Stimulated activated CD4-positive, alpha-beta T cell treated with anti-CD3 and anti-CD28 coated beads, Interleukin-4, amount 100 ng/mL, for 4 hours (primary cell): ENCODE measurements at regions not wholly inside any gene's neighbourhood (a gene's known extent, or its start where the extent isn't known, plus 50 kb on each side); places are given as distances from the start of the nearest gene placed in this dataset.
"Not testable (repeated sequence)": the region's sequence is repeated elsewhere in the genome, so short reads cannot be mapped to it uniquely, and the experiment has no call there.

Experiments used
- DNase-seq, 2 experiments: peaks; one replicate each; pipeline ENCODE4 v3.0.0-alpha.2; 2020

DNA sequence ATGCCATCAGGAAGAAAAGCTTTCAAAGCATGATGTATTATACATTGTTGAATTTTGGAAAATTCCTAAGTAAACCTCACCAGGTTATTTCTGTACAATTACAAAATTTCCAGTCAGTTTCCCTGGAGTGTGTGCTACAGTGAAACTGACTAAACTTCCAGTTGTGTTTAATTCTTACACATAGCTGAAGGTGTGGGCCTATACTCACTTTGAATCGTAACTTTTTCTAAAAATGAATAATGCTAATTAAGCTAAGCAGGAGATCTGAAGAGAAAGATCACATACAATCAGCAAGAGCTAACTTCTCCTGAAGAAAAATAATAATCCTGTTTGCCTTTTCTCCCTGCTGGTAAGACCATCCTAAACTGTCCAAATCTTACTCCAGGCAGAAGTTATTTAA, 537.2 kb upstream of the PBX1 start:
- no peak for DNase-seq

DNA sequence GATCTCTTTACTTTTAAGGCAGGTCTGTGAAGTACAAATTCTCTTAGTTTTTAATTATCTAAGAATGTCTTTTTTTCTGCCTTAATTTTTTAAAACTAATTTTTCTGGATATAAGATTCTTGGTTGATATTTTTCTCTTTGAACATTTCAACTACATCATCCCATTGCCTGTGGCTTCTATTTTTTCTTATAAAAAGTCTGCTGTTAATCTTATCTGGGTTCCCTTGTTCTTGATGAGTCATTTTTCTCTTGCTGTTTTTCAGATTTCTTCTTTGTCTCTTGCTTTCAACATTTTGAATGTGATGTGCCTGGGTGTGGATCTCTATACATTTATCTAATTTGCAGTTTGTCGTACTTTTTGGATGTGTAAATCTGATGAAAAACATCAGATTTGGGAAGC, 525.2 kb upstream of the PBX1 start:
- no peak for DNase-seq

DNA sequence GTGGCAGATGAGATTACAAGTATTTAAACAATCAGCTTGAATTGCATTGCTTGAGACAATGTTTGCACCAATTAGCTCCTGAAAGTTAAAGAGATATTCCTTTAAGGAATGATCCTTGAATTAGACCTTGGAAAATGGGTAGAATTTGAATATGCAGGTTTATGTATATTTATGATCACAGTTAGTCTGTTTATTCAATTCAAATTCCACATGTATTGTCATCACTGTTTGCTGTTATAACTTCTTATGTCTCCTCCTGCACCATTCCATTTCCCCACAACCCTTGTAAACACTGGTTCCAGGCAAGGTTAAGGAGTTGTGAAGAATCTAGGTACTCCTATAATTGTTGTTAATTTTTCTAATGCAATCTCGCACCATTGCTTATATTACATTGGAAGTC, 518.2 kb upstream of the PBX1 start:
- no peak for DNase-seq

DNA sequence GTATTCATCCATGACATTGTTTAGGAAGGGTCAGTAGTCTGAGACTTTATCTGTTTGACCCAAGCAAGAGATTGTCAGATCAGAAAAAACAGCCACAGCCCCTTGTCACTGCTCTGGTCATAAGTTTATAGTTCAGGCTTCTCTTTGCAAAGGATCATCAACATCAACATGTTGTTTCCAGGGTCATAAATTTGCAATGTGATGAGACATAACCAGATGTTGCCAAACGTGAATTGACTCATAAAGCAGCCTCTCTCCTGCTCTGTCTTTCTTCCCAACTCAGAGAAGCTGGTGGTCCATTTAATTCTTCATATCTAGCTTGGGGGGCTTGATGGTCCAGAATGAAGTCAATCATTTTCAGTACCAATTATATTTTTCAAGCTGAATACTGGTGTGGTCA, 507.2 kb upstream of the PBX1 start:
- no peak for DNase-seq

DNA sequence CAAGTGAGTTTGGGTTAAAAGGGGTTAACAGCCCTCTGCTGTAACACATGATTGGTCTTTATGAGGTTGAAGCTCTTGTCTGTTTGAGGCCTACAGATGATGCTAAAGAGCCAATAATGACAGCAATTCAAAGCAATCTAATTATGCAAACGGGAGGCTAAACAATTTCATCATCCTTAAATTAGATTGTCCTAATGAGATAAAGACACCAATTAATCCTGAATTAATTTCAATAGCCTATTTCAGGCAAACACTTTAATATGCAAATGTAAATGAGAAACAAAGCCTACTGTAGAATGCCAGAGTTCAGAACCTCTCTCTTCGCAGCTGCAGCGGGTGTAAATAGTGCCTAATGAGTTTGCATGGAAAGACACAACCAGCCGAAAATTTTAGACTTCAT, 504.7 kb upstream of the PBX1 start:
- no peak for DNase-seq

DNA sequence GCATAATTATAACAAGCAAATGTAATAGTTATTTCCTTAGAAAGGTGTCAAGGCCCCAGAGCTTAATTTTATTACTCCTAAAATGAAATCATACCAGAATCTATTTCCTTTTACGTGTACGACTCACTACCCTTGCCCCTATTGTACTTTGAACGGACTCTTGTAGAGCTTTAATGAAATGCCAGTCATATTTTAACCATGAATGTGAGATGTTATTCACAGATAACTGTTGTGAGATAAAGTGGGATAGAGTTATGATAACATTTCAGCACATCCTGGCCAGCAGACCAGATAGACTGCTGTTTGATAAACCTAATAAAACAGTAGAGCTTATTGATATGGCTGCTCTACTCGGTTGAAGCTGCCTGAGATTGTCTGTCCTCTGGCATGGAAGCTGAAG, 500.8 kb upstream of the PBX1 start:
- DNase-seq = no peak

DNA sequence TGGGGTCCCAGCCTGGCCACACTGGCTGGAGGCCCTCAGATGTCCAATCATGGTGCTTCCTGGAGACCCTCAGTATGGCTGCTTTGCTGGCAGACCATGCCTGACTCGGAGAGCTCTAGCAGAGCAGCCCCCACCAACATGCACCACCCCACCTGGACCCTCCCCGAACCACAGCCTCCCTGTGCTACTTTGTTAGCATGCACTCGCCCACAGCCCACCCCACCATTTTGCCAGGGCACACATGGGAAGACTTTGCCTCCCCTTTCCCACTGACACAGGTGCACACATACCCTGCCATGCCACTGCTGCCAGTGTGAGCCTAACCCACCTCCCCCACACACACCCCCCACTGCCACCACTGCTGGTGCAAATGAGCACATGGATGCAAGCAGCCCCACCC, 497.5 kb upstream of the PBX1 start:
- no peak for DNase-seq

DNA sequence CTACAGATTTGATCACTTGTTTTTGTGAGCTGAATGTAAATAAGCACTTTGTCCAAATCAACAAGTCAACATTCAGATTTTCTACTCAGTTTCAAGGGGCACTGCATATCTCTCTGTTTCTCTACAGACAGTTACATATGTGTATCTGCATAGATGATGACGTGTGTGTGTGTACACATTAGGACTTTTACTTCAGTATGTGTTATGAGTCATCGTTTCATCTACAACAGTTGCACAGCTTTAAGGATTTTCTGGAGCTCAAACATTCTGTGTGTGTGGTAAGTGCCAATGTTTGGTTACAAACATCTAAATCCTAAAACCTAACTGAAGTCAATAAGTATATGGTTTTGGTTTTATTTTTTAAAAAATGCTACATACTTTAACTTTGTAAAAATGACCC, 494.5 kb upstream of the PBX1 start:
- no peak for DNase-seq

DNA sequence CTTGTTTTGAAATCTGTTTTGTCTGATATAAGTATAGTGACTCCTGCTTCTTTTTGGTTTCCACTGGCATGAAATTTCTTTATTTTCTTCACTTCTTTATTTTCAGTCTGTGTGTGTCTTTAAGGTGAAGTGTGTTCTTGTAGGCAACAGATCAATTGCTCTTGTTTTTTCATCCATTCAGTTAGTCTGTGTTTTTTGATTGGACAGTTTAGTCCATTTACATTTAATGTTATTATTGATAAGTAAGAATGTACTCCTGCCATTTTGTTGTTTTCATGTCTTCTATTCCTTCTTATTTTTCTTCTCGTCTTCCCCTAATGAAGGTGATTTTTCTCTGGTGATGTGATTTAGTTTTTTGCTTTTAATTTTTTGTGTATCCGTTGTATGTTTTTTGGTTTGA, 487.7 kb upstream of the PBX1 start:
- DNase-seq = no peak

DNA sequence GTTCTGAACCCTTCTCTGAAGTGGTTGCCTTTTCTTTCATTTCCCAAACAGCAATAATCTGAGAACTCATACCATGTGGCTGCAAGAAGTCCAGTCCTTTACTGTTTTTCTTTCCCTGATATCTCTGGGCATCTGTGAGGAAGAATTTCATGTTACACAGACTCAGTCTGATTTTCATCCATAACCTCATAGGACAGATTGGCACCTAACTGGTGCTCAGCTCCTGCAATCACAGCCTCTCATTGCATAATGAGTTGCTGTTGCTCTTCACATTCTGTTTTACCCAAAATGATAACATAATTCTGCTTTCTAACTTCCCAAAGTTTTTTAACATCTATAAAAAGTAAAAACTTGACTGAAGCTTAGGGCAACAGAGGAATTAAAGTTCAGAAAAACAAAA, 472.2 kb upstream of the PBX1 start:
- DNase-seq = no peak

DNA sequence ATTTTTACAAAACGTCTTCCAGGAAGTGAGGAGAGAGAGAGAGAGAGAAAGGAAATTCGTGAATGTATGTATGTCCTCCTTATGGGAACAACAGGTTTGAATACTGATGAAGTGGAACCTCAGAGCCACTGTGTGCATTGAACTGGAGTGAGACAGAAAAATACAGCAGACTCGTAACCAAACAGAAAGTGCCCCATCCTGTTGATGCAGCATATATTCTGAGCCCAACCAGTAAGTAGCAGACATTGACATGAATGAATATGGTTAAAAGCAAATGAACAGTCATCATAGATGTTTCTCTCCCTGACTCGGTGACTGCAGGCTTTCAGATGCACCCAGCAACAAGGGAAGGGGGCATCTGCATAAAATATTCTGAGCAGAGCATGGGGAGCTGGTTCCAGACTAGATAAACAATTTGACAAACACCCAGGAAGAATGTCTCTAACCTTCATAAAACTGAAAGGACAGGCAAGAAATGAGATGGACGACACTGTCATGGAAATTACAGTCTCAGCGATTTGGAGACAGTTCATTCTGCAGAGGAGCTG, 471.0 kb upstream of the PBX1 start:
- no peak for DNase-seq

DNA sequence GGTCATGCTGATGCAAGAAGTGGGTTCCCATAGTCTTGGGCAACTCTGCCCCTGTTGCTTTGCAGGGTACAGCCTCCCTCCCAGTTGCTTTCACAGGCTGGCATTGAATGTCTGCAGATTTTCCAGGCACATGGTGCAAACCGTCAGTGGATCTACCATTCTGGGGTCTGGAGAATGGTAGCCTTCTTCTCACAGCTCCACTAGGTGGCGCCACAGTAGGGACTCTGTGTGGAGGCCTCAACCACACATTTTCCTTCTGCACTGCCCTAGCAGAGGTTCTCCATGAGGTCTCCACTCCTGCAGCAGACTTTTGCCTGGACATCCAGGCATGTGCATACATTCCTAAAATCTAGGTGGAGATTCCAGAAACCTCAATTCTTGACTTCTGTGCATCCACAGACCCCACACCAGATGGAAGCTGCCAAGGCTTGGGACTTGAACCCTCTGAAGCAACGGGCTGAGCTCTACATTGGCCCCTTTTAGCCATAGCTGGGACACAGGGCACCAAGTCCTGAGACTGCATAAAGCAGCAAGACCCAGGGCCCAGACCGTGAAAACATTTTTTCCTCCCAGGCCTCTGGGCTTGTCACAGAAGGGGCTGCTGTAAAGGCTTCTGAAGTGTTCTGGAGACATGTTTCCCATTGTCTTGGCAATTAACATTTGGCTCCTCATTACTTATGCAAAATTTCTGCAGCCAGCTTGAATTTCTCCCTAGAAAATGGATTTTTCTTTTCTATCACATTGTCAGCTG, 466.2 kb upstream of the PBX1 start:
- no peak for DNase-seq

DNA sequence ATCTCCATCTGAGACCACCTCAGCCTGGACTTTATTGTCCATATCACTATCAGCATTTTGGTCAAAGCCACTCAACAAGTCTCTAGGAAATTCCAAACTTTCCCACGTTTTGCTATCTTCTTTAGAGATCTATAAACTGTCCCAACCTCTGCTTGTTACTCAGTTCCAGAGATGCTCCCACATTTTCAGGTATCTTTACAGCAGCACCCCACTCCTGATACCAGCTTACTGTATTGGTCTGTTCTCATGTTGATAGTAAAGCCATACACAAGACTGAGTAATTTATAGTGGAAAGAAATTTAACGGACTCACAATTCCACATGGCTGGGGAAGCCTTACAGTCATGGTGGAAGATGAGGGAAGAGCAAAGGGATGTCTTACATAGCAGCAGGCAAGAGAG, 465.4 kb upstream of the PBX1 start:
- no peak for DNase-seq

DNA sequence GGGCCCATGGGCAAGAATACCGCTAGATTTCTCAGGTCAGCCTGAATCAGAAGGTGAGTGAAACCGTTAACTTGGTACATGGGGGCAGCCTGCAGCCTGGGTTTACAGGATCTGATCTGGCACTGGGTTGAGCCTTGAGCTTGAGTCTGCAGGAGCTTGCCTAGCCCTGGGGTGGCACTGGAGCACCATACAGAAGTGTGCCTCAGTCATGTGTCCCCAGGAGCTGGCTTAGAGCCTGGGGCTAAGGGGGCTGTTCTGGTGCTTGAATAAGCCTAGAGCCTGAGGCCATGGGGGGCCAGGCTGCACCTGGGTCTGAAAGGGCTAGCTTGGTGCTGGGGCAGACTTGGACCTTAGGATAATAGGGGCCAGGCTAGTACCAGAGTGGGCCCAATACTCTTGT, 457.2 kb upstream of the PBX1 start:
- no peak for DNase-seq

DNA sequence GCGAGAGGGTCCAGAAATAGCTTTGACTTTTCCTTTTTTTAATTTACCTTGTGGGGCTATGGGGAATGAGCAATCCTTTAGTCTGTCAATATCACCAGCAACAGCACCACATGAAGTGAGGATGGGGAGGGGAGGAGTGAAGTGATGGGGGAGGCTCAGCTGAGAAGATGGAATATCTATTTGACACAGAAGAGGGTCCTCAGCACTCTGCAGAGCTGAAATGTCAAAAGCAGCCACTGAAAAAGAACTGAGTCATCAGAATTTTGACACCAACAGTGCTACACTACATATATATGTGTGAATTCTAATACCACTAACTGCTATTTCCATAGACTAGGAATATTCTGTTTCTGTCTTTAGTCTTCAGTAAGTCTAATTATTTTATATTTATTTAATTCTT, 427.0 kb upstream of the PBX1 start:
- no peak for DNase-seq

DNA sequence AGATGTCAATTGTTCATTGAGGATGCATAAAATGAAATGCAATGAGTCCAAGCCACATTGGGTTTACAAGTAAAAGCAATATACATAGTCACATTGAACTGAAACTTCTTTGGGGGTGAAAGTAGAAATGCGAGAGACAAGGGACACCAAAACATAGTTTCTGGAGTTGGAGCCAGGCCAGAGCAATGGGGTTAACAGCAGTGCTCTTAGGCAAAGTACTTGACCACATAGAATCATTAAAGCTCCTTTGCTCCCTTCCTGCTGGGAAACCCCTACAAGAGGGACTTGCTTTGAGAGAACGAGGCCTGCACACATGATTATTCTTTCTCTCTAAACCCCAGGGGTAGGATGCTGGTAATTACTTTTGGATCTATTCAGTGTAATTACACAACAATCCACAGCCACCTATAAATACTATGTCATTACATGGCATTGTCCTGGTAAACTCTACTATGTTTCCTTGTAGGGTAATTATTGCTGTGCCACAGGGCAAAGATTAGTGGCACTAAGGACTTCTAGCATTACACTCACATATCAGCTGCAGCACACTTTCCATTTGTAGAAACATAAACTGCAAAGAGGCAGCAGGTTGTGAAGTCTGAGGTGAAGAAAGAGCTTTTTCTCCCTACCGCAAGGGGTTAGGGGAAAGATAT, 421.6 kb upstream of the PBX1 start:
- no peak for DNase-seq

DNA sequence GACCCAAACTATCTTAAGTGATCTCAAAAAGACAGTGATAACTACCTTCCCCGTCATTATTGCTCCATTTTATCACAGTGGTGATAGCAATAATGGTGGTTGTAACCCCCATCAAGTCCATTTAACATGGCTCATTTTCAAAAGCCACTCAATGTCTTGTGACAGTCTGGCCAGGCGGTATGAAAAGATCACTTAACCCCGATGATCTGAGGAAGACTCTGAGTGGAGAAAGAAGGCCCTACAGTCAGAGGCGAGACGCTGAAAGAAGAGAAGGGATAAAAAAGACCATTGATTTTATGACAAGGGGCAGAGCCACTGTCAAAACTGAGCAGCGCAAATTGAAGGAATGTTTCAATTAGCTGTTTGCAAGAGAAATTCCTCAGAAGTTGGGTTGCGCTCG, 417.2 kb upstream of the PBX1 start:
- no peak for DNase-seq

DNA sequence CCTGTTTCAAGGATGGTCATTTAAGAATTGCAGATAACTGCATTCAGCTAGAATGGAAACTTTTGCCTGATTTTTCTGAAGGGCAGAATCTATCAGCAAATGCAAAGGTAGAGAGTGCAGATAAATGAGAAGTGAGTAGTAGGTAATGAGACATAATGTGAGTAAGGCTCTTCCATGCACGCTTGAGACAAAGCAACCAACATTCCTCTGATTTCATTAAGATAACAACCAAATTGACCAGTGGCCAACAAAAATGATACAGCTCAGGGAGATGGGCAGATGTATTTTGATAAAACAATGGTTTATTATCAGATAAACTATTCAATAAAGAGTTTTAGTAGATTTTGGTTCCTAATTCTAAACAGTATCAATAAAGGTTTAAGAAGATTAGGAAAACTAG, 404.4 kb upstream of the PBX1 start:
- no peak for DNase-seq

DNA sequence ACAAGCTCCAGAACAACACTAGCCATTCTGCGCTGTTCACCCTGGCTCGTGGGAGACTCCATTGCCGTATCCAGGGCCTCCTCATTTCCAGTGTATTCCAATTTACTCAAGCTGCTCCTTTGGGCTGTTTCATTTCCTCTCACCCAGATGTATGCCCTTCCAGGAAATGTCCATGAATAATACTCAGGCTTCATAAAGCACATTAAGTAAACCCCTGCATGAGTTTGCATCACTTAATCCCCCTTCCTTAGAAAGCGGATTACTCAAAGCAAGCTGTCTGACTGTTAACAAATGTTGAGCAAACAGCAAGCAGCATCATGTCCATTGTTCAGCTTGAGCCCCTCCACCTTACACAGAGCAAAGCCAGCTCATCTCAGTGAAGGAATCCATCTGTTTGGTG, 403.6 kb upstream of the PBX1 start:
- DNase-seq = no peak

DNA sequence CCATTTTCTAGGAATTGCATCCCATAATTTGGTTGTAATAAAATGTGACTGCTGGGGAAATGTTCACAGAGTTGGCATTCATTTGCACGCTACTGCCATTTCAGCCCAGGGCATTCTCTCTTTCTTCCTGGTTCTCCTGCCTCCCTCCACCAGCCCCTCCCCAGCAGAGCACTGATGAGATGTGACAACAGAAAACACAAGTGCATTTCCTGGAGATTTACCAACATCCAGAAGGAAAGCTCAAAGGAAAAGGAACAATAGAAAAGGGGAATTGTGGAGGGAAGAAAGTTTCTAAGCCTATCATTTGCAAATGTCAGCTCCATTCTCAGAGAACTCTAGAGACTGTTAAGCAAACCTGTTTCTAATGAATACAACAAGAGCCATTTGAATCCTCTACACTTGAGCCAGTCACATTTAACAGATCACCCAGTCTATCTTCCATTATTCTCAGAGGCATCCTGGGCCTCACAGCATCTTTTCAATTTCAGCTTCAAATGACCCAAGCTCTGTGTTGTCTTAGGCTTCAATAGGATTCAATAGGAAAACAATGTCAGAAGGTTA, 395.6 kb upstream of the PBX1 start:
- DNase-seq = no peak

DNA sequence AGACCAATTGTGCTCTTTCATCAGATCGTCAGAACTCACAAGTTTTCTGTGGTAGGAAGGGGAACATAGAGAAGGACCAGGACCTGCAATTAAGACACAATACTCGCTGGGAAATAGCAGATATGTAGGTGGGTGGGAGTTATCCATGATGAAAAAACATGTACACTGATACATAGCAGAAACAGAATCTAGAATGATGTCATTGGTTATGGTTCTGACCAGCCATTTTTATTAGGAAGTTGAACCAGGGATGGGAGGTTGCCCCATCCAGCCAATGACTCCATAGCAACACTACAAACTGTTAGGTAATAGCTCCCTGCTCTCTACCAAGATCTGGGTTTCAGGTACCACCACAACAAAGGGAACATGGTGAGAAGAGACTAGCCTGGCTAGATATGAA, 393.5 kb upstream of the PBX1 start:
- DNase-seq = no peak

DNA sequence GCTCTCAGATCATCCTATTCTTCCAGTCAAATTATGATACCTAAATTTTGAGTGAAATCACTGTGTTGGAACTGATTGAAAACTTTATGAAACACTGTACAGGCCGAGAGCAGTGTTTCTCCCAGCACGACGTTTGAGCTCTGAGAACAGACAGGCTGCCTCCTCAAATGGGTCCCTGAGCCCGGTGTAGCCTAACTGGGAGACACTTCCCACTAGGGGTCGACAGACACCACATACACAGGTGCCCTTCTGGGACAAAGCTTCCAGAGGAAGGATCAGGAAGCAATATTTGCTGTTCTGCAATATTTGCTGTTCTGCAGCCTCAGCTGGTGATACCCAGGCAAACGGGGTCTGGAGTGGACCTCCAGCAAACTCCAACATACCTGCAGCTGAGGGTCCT, 392.5 kb upstream of the PBX1 start:
- DNase-seq = not testable (repeated sequence)

DNA sequence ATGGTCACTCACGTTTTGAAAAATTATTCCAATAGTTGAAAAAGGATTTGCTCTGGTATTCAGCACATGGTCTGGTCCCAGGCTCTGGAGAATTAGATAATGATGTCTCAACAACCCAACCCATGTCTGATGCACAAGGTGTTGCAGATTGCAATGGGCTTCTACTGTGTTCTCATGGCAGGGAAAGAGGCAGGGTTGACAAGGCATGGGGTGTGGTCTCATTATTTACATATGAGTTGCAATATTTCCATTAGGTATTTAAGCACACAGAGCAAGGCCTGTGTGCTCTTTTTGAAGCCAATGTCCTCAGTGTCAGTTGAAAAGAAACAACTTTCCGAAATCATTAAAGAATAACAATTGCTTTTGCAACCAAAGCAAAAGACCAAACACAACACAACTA, 381.9 kb upstream of the PBX1 start:
- DNase-seq = no peak

DNA sequence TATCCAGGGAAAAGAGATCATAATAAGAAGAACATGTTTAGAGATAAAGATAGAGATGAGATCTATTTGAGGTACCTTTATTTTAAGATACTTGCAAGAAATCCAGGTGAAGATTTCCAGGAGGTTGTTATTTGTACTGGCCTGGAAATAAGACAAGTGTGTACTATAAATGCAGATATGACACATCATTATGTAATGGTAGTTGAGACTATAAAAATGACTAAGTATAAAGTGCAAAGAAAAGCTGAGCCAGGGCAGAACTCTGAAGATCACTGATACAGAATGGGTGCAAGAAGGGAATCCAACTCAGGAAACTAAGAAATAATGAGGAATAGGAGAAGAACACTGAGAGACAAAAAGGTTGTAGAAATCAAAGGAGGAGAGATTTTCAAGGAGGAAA, 378.2 kb upstream of the PBX1 start:
- no peak for DNase-seq
